ENCODE measurements at regions not wholly inside any gene's neighbourhood (a gene's known extent, or its start where the extent isn't known, plus 50 kb on each side); places are given as distances from the start of the nearest gene placed in this dataset.

- TF ChIP-seq CTCF (IDR thresholded peaks at IDR 0.05) = no peak
These were observed 826.8 kb upstream of the NR2F2 start for GRCh38 chr15:95503640-95504225.

DNA sequence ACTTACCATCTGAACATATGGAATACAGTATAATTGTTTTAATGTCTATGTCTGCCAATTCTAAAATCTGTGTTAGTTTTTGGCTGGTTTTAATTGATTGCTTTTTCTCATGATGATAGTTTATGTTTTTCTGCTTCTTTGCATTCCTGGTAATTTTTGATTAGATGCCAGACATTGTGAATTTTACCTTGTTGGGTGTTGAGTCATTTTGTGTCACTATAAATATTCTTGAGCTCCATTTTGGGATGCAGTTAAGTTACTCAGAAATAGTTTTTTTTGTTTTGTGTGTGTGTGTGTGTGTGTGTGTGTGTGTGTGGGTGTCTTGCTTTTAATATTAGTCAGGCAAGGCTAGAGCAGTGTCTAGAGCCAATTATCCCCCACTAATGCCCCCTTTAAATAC is 818.8 kb upstream of the NR2F2 start:
- TF ChIP-seq CTCF (IDR thresholded peaks at IDR 0.05) = no peak

- TF ChIP-seq CTCF (IDR thresholded peaks at IDR 0.05) = no peak
These were observed 817.6 kb upstream of the NR2F2 start for GRCh38 chr15:95512906-95513305.

DNA sequence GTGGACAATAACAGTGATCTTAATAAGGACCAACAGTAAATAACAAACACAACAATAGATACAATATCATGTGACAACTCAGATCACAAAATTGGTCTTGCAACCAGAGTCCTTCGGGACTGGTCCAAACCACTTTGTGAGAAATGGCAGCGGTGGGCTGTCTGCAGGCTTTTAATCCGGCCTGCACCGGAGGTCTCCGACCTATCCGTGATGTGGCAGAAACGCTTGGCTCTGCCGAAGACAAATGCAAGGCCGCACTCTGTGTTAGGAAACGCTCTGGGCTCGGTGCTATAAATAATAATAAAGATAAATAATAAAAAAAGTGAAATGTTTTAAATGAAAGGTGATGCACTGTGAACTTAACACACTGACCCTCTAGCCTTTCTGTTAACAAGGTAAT is 810.6 kb upstream of the NR2F2 start:
- no peak for TF ChIP-seq CTCF (IDR thresholded peaks at IDR 0.05)

GRCh38 chr15:95520511-95520910 is 810.0 kb upstream of the NR2F2 start:
- TF ChIP-seq CTCF (IDR thresholded peaks at IDR 0.05) = no peak

DNA sequence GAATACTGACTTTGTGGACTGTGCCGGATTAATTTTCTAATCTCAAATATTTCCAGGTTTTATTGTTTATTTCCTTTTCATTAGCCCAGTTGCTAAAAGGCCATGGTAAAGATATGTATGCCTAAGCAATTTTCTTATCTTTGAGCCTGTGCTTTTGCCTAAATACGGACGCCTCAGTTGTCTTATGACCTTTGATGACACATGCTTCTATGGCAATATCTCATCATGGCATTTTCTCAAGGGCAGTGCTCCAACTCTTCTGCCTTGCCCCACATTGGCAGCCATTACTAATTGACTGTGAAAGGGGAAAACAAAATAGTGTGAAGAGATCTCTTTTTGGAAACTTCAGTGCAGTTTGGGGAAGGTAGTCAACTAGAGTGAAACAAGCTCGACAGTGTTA is 809.6 kb upstream of the NR2F2 start:
- TF ChIP-seq CTCF (IDR thresholded peaks at IDR 0.05) = no peak

DNA sequence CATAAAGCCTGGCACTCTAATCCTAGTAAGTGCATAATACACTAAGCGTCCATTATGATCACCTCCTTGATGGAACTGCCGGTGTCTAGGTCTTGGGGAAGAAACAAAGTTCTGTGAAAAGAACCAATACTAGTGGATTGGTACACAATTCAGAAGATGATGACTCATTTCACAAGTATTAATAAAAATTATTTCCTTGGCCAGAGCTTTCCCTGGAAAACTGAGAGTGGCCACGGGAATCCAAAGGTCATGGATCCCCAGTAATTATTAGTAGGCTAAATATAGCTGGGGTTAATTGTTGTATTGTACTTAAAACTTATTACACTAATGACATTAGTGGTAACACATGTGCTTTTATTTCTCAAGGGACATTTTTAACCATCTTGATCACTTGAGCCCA is 808.0 kb upstream of the NR2F2 start:
- TF ChIP-seq CTCF (IDR thresholded peaks at IDR 0.05) = no peak

GRCh38 chr15:95528920-95529319 is 801.6 kb upstream of the NR2F2 start:
- TF ChIP-seq CTCF (IDR thresholded peaks at IDR 0.05) = no peak
